ENCODE measurements at regions not wholly inside any gene's neighbourhood (a gene's known extent, or its start where the extent isn't known, plus 50 kb on each side); places are given as distances from the start of the nearest gene placed in this dataset.

DNA sequence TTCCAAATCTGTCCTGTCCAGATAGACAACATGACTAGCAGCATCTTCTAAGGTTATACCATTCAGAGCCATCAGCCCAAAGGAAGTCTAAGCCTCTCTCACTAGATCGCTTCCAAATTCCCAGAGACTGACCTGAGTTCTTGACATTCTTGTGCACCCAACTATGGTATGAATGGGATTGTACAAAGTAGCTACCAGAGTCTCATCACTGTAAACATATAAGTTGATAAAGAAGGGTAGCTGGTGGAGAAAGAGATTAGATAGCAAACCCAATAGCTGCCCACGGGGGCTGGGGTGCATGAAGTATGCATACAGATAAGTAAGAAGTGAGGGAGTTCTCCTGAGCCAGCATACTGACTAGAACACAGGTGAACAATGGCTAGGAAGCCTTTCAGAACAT lies 180.0 kb downstream of the PLPP3 start:
- Histone ChIP-seq H3K9me2 (replicated peaks; ENCODE audit: low read depth, low read length) (no peaks in the 10 kb centered on the region), H4K20me1 (ENCODE audit: insufficient read depth, low read length, poor library complexity, severe bottlenecking) (no peaks in the 10 kb centered on the region), H3K4me3 (ENCODE audit: low read length, poor library complexity, severe bottlenecking) (no peak overlapping the region), H3K36me3 (ENCODE audit: insufficient read depth, low read length) (no peaks in the 10 kb centered on the region), H3F3A (ENCODE audit: low read depth) (no peaks in the 10 kb centered on the region), H3K27me3 (ENCODE audit: insufficient read depth, low read length, poor library complexity, severe bottlenecking) (no peaks in the 10 kb centered on the region), H3K9me3 (ENCODE audit: insufficient read depth, low read depth, low read length) (no peaks in the 10 kb centered on the region), H2AFZ (ENCODE audit: low read length) (no peak overlapping the region), H3K4me2 (ENCODE audit: low read depth, low read length, poor library complexity, severe bottlenecking) (no peak overlapping the region), H3K9ac (ENCODE audit: low read depth, low read length, poor library complexity, severe bottlenecking) (no peak overlapping the region), H3K79me2 (ENCODE audit: insufficient read depth, low read length) (no peaks in the 10 kb centered on the region), H3K4me1 (ENCODE audit: insufficient read depth, low read length, poor library complexity, severe bottlenecking) (no peaks in the 10 kb centered on the region)
- no peak for TF ChIP-seq EZH2phosphoT487 (IDR thresholded peaks at IDR 0.05; ENCODE audit: borderline replicate concordance)
- TF ChIP-seq, protein P1, sequence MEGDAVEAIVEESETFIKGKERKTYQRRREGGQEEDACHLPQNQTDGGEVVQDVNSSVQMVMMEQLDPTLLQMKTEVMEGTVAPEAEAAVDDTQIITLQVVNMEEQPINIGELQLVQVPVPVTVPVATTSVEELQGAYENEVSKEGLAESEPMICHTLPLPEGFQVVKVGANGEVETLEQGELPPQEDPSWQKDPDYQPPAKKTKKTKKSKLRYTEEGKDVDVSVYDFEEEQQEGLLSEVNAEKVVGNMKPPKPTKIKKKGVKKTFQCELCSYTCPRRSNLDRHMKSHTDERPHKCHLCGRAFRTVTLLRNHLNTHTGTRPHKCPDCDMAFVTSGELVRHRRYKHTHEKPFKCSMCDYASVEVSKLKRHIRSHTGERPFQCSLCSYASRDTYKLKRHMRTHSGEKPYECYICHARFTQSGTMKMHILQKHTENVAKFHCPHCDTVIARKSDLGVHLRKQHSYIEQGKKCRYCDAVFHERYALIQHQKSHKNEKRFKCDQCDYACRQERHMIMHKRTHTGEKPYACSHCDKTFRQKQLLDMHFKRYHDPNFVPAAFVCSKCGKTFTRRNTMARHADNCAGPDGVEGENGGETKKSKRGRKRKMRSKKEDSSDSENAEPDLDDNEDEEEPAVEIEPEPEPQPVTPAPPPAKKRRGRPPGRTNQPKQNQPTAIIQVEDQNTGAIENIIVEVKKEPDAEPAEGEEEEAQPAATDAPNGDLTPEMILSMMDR (conservative IDR thresholded peaks at IDR 0.05; ENCODE audit: low read length), result no peak

DNA sequence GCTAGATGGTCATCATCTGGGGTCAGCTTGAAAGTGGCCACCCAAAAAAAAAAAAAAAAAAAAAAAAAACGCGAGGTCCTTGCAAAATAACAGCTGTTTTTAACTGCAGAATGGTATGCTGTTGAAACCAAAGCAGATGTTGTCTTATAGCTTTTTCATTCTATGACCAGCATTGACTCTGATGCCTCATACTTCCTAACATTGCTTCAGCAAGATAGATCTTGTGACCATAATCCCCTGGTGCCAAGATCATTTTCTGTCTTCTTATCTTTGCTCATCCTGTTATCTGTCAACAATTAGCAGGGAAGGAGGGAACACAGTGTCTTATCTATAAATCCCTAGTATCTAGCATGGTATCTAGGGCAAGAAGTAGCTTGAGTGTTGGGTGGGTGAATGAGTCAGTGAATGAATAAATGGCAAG lies 181.5 kb downstream of the PLPP3 start:
- H3K4me2 ChIP-seq (ENCODE audit: low read depth, low read length, poor library complexity, severe bottlenecking), result no peak overlapping the region
- no peak overlapping the region for H3K4me3 ChIP-seq (ENCODE audit: low read length, poor library complexity, severe bottlenecking)
- no peak for TF ChIP-seq EZH2phosphoT487 (IDR thresholded peaks at IDR 0.05; ENCODE audit: borderline replicate concordance)
- TF ChIP-seq, protein P1 (conservative IDR thresholded peaks at IDR 0.05; ENCODE audit: low read length), result no peak
- H3K9ac ChIP-seq (ENCODE audit: low read depth, low read length, poor library complexity, severe bottlenecking), result no peak overlapping the region
- H3K9me2 ChIP-seq (replicated peaks; ENCODE audit: low read depth, low read length), result no peaks in the 10 kb centered on the region
- no peaks in the 10 kb centered on the region for H3F3A ChIP-seq (ENCODE audit: low read depth)
- H3K4me1 ChIP-seq (ENCODE audit: insufficient read depth, low read length, poor library complexity, severe bottlenecking), result no peaks in the 10 kb centered on the region
- no peaks in the 10 kb centered on the region for H3K79me2 ChIP-seq (ENCODE audit: insufficient read depth, low read length)
- no peaks in the 10 kb centered on the region for H3K9me3 ChIP-seq (ENCODE audit: insufficient read depth, low read depth, low read length)
- no peaks in the 10 kb centered on the region for H3K36me3 ChIP-seq (ENCODE audit: insufficient read depth, low read length)
- H2AFZ ChIP-seq (ENCODE audit: low read length), result no peak overlapping the region
- no peaks in the 10 kb centered on the region for H3K27me3 ChIP-seq (ENCODE audit: insufficient read depth, low read length, poor library complexity, severe bottlenecking)
- H4K20me1 ChIP-seq (ENCODE audit: insufficient read depth, low read length, poor library complexity, severe bottlenecking), result no peaks in the 10 kb centered on the region

- no peaks in the 10 kb centered on the region for H3K79me2 ChIP-seq (ENCODE audit: insufficient read depth, low read length)
- H3K36me3 ChIP-seq (ENCODE audit: insufficient read depth, low read length), result no peaks in the 10 kb centered on the region
- no peak overlapping the region for H3K4me3 ChIP-seq (ENCODE audit: low read length, poor library complexity, severe bottlenecking)
- no peaks in the 10 kb centered on the region for H3F3A ChIP-seq (ENCODE audit: low read depth)
- TF ChIP-seq, protein P1 (conservative IDR thresholded peaks at IDR 0.05; ENCODE audit: low read length), result no peak
- no peak for TF ChIP-seq EZH2phosphoT487 (IDR thresholded peaks at IDR 0.05; ENCODE audit: borderline replicate concordance)
- H3K27me3 ChIP-seq (ENCODE audit: insufficient read depth, low read length, poor library complexity, severe bottlenecking), result no peaks in the 10 kb centered on the region
- no peak overlapping the region for H2AFZ ChIP-seq (ENCODE audit: low read length)
- no peaks in the 10 kb centered on the region for H3K4me1 ChIP-seq (ENCODE audit: insufficient read depth, low read length, poor library complexity, severe bottlenecking)
- H3K4me2 ChIP-seq (ENCODE audit: low read depth, low read length, poor library complexity, severe bottlenecking), result no peak overlapping the region
- no peaks in the 10 kb centered on the region for H3K9me3 ChIP-seq (ENCODE audit: insufficient read depth, low read depth, low read length)
- no peaks in the 10 kb centered on the region for H3K9me2 ChIP-seq (replicated peaks; ENCODE audit: low read depth, low read length)
- no peaks in the 10 kb centered on the region for H4K20me1 ChIP-seq (ENCODE audit: insufficient read depth, low read length, poor library complexity, severe bottlenecking)
- H3K9ac ChIP-seq (ENCODE audit: low read depth, low read length, poor library complexity, severe bottlenecking), result no peak overlapping the region
These were observed 182.0 kb downstream of the PLPP3 start for GRCh38 chr1:56397409-56397808.

All from Loucy (cell line).